Colonic mucosa (tissue), 4 donors: ENCODE measurements at regions not wholly inside any gene's neighbourhood (a gene's known extent, or its start where the extent isn't known, plus 50 kb on each side); places are given as distances from the start of the nearest gene placed in this dataset.

Experiments used
- DNase-seq: peaks from one replicate; pipeline ENCODE4 v3.0.0-alpha.2; 2020
- H3K27ac ChIP-seq: fragments of 200-600 bp; one replicate; pipeline ENCODE4 v1.8.0; 2021
- H3K27me3 ChIP-seq: fragments of 200-600 bp; one replicate; pipeline ENCODE4 v1.8.0; 2021
- H3K36me3 ChIP-seq: fragments of 200-600 bp; one replicate; pipeline ENCODE4 v1.8.0; 2021
- H3K4me1 ChIP-seq: fragments of 200-600 bp; one replicate; pipeline ENCODE4 v1.8.0; 2021; ENCODE audit warnings: mild to moderate bottlenecking
- H3K4me3 ChIP-seq: fragments of 200-600 bp; one replicate; pipeline ENCODE4 v1.8.0; 2021
- H3K9ac ChIP-seq, 2 donors: one replicate each; pipeline ENCODE4 v1.7.0; 2013; ENCODE audit warnings: control low read depth in 2 of 2, low read depth in 2 of 2, low read length in 2 of 2
- H3K9me3 ChIP-seq: fragments of 200-600 bp; one replicate; pipeline ENCODE4 v1.8.0; 2021
- intact Hi-C: fragments of 100-400 bp; cut with DNase I; formaldehyde crosslinking; loops from one replicate; pipeline ENCODE4 v1.14.1; 2022
- TF ChIP-seq, protein P1 (sequence below): fragments of 200-600 bp; IDR thresholded peaks from one replicate; pipeline ENCODE4 v1.8.0; 2022; ENCODE audit warnings: antibody characterized with exemption, mild to moderate bottlenecking
- donor health status: healthy.
- donor health status: DM: no; HTN: no; CAD: no.
- donor health status: DM: no; HTN: no; CAD: no.

GRCh38 chr2:19158211-19158610 is 200.2 kb downstream of the OSR1 start:
- H3K27ac ChIP-seq, result no peak overlapping the region
- no peaks in the 10 kb centered on the region for H3K4me1 ChIP-seq
- no peaks in the 10 kb centered on the region for H3K27me3 ChIP-seq
- H3K9ac ChIP-seq, result no peak overlapping the region
- no peaks in the 10 kb centered on the region for H3K9me3 ChIP-seq
- TF ChIP-seq, protein P1, sequence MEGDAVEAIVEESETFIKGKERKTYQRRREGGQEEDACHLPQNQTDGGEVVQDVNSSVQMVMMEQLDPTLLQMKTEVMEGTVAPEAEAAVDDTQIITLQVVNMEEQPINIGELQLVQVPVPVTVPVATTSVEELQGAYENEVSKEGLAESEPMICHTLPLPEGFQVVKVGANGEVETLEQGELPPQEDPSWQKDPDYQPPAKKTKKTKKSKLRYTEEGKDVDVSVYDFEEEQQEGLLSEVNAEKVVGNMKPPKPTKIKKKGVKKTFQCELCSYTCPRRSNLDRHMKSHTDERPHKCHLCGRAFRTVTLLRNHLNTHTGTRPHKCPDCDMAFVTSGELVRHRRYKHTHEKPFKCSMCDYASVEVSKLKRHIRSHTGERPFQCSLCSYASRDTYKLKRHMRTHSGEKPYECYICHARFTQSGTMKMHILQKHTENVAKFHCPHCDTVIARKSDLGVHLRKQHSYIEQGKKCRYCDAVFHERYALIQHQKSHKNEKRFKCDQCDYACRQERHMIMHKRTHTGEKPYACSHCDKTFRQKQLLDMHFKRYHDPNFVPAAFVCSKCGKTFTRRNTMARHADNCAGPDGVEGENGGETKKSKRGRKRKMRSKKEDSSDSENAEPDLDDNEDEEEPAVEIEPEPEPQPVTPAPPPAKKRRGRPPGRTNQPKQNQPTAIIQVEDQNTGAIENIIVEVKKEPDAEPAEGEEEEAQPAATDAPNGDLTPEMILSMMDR, result no peak
- no peak overlapping the region for H3K4me3 ChIP-seq
- no peak for DNase-seq
- no peaks in the 10 kb centered on the region for H3K36me3 ChIP-seq
- intact Hi-C loops, result no loop called here

GRCh38 chr2:19156646-19157045 is 201.8 kb downstream of the OSR1 start:
- Histone ChIP-seq H3K9ac (no peak overlapping the region), H3K27ac (no peak overlapping the region), H3K9me3 (no peaks in the 10 kb centered on the region), H3K36me3 (no peaks in the 10 kb centered on the region), H3K4me3 (no peak overlapping the region), H3K4me1 (no peaks in the 10 kb centered on the region), H3K27me3 (no peaks in the 10 kb centered on the region)
- no peak for DNase-seq
- TF ChIP-seq, protein P1, result no peak
- intact Hi-C loops, result no loop called here

- Histone ChIP-seq H3K9me3 (no peaks in the 10 kb centered on the region), H3K4me1 (no peaks in the 10 kb centered on the region), H3K36me3 (no peaks in the 10 kb centered on the region), H3K9ac (no peak overlapping the region), H3K27me3 (no peaks in the 10 kb centered on the region), H3K27ac (no peak overlapping the region), H3K4me3 (no peak overlapping the region)
- intact Hi-C loops, result no loop called here
- DNase-seq, result no peak
- TF ChIP-seq, protein P1, result no peak
These were observed 207.7 kb downstream of the OSR1 start for GRCh38 chr2:19150726-19151125.

DNA sequence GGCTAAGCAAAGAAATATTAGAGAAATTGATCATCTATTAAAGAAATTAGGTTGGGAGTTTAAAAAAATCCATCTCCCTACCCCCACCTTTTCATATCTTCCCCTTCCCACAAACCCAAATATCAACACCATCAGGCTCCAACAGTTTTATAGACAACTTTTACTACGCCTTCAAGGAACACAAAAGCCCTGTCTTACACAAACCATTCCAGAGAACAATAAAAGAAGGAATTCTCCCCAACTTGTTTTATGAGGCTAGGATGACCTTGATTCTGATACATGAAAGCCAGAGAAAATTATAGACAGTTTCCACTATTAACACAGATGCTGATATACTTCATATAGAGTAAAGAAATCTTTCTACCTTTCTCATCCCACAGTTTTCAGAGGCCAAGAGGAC is 211.6 kb downstream of the OSR1 start:
- TF ChIP-seq, protein P1, result no peak
- Histone ChIP-seq H3K9me3 (no peaks in the 10 kb centered on the region), H3K9ac (no peak overlapping the region), H3K27ac (no peak overlapping the region), H3K27me3 (no peaks in the 10 kb centered on the region), H3K4me1 (no peaks in the 10 kb centered on the region), H3K36me3 (no peaks in the 10 kb centered on the region), H3K4me3 (no peak overlapping the region)
- intact Hi-C loops, result no loop called here
- no peak for DNase-seq

- DNase-seq, result no peak
- TF ChIP-seq, protein P1, result no peak
- Histone ChIP-seq H3K36me3 (no peaks in the 10 kb centered on the region), H3K9me3 (no peaks in the 10 kb centered on the region), H3K4me3 (no peak overlapping the region), H3K4me1 (no peaks in the 10 kb centered on the region), H3K27me3 (no peaks in the 10 kb centered on the region), H3K27ac (no peak overlapping the region), H3K9ac (no peak overlapping the region)
- intact Hi-C loops, result no loop called here
These were observed 217.0 kb downstream of the OSR1 start for GRCh38 chr2:19141234-19142004.
